HG02885 (cell line): ENCODE measurements at regions not wholly inside any gene's neighbourhood (a gene's known extent, or its start where the extent isn't known, plus 50 kb on each side); places are given as distances from the start of the nearest gene placed in this dataset.
A peak's percentile ranks its signal among the peaks of the same experiment; 100 is the strongest.
"Not testable (repeated sequence)": the region's sequence is repeated elsewhere in the genome, so short reads cannot be mapped to it uniquely, and the experiment has no call there.

Source experiments
- ATAC-seq: cut with Tn5 transposase; IDR thresholded peaks from one replicate; pipeline ENCODE4 v1.9.1; 2021; ENCODE audit warnings: mild to moderate bottlenecking; ENCODE audit not compliant: unreplicated experiment, poor library complexity

GRCh38 chr15:31433091-31433490 is 106.5 kb downstream of the KLF13 start:
- ATAC-seq = no peak

GRCh38 chr15:31433574-31433973 is 106.9 kb downstream of the KLF13 start:
- no peak for ATAC-seq

GRCh38 chr15:31434275-31434587 is 107.6 kb downstream of the KLF13 start:
- no peak for ATAC-seq

- ATAC-seq = peak; percentile 41
Observed at GRCh38 chr15:31434588-31435260, 108.1 kb downstream of the KLF13 start.

GRCh38 chr15:31435261-31435911 is 108.8 kb downstream of the KLF13 start:
- peak; percentile 69 for ATAC-seq

- no peak for ATAC-seq
Observed at GRCh38 chr15:31435912-31436628, 109.4 kb downstream of the KLF13 start.

GRCh38 chr15:31437686-31438085 is 111.1 kb downstream of the KLF13 start:
- ATAC-seq = peak; percentile 27

- no peak for ATAC-seq
Observed at GRCh38 chr15:31438601-31439265, 112.1 kb downstream of the KLF13 start.

GRCh38 chr15:31439328-31439727 is 112.7 kb downstream of the KLF13 start:
- no peak for ATAC-seq

- ATAC-seq = not testable (repeated sequence)
Observed at GRCh38 chr15:31440216-31440615, 113.6 kb downstream of the KLF13 start.

- no peak for ATAC-seq
Observed at GRCh38 chr15:31440754-31441311, 114.2 kb downstream of the KLF13 start.

GRCh38 chr15:31442226-31442625 is 115.6 kb downstream of the KLF13 start:
- ATAC-seq = no peak

GRCh38 chr15:31442699-31443111 is 116.1 kb downstream of the KLF13 start:
- ATAC-seq = no peak

- ATAC-seq = no peak
Observed at GRCh38 chr15:31444844-31445243, 118.2 kb downstream of the KLF13 start.

- no peak for ATAC-seq
Observed at GRCh38 chr15:31446546-31446945, 119.9 kb downstream of the KLF13 start.

GRCh38 chr15:31447931-31448634 is 121.4 kb downstream of the KLF13 start:
- no peak for ATAC-seq

- ATAC-seq = no peak
Observed at GRCh38 chr15:31448635-31448979, 122.0 kb downstream of the KLF13 start.

GRCh38 chr15:31452595-31453557 is 126.2 kb downstream of the KLF13 start:
- no peak for ATAC-seq
